ELR (cell line): ENCODE measurements at regions not wholly inside any gene's neighbourhood (a gene's known extent, or its start where the extent isn't known, plus 50 kb on each side); places are given as distances from the start of the nearest gene placed in this dataset.
"Not testable (repeated sequence)": the region's sequence is repeated elsewhere in the genome, so short reads cannot be mapped to it uniquely, and the experiment has no call there.

ENCODE experiments used
- DNase-seq: peaks from one replicate; pipeline ENCODE4 v3.0.0-alpha.2; 2015; ENCODE audit warnings: low read depth

DNA sequence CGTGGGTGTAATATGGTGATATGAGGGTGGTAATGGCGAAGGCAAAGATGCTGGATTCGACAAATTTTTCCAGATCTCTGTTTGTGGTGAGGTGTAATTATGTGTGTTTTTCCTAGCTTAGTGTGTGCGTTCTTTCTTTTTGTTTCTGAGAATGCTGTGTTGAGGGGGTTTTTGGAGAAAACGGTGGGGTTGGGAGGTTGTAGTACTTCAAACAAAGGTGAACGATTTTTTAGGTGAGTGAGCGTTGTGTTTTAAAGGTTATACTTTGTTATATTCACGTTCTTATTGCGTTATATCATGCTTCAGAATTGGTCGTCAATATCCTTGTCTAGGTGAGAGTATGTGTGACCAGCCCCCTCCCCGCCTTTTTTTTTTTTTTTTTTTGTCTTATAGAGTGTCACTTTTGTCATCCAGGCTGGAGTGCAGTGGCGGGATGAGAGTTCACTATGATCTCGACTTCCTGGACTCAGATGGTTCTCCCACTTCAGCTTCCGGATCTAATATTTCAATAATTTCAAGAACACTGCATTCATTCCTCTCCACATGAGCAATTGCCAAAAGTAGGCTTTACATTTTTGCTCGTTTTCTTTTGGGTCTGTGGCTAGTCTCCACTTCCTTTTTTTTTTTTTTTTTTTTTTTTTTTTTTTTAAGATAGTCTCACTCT is 82.2 kb upstream of the RNU2-1 start:
- no peak for DNase-seq

DNA sequence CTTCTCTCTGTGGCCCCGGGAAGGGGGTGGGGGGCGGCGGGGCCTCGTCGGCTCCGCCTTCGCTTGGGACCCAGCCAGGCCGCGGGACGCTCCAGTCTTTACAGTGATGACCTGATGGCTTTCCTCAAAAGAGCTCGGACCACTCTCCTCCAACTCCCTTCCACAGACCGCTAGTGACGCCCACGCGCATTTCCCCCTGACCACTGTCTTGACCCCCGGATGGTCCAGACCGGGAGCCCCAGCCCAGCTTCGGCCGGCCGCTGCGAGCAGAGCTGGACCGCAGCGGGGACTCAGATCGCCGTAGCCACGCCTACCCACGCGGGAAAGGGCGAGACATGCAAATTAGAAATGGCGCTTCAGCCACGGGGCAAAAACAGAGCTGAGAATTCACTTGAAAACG is 81.6 kb upstream of the RNU2-1 start:
- DNase-seq, result no peak

DNA sequence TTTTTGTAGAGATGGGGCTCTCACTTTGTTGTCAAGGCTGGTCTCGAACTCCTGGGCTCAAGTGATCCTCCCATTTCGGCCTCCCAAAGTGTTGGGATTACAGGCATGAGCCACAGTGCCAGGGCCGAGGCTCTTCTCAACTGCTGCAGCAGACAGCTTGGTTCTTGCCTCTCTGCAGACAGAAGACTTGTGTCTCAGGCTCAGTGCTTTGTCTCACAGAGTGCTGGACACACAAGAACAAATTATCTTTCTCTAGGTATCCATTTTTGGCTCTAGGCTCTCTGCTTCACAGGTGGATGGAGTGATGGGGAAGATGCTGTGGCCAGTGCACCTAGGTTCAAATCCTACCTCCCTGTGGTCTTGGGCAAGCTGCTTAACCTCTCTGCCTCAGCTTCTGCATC is 80.8 kb upstream of the RNU2-1 start:
- DNase-seq, result no peak

DNA sequence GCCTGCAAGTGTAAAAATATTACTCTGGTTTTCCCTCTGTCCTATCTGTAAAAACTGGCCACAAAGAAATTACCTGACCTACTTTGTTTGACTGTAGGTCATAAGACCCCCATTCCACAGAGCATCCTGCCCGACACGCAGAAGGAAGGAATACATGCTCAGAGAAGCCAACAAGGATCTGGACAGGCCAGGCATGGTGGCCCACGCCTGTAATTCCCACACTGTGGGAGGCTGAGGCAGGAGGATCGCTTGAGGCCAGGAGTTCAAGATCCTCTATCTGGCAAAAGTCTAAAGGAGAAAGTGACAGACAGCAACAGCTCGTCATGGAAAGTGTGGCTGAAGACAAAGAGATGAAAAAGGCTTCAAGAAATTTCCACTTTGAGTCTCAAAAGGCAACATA is 78.2 kb upstream of the RNU2-1 start:
- no peak for DNase-seq

DNA sequence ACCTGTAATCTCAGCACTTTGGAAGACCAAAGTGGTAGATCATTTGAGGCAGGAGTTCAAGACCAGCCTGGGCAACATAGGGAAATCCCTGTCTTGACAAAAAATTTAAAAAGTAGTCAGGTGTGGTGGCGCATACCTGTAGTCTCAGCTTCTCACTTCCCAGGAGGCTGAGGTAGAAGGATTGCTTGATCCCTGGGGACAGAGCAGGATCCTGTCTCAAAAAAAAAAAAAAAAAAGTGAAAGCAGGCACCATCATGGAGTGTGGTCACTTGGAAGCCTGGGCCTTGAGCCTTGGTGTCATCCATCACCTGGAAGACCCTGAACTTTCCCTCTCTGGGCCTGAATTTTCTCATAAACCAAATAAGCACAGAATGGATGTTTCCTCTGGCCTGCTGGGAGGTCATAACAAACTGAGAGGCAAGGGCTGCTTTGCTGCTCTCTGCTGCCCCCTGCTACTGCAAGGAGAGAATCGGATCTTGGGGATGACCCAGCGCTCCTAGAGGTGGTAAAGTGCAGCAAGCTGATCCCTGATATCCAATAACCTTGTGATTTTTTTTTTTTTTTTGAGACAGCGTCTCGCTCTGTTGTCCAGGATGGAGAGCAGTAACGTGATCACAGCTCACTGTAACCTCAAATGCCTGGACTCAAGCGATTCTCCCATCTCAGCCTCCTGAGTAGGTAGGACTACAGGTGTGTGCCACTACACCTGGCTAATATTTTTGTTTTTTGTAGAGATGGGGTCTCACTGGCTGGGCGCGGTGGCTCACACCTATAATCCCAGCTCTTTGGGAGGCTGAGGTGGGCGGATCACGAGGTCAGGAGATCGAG is 75.9 kb upstream of the RNU2-1 start:
- peak; percentile 34 for DNase-seq

DNA sequence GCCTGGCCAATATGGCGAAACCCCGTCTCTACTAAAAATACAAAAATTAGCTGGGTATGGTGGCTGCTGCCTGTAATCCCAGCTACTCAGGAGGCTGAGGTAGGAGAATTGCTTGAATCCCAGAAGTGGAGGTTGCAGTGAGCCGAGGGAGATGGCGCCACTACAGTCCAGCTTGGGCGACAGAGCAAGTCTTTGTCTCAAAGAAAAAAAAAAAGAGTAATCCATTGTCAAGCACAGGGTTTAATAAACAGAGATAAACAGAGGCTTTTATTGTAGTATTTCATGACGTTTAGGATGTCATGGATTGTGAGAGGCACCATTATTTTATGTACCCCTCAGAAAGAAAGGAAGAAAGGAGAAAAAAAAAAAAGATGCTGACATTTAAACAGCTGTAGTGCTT is 75.2 kb upstream of the RNU2-1 start:
- no peak for DNase-seq

DNA sequence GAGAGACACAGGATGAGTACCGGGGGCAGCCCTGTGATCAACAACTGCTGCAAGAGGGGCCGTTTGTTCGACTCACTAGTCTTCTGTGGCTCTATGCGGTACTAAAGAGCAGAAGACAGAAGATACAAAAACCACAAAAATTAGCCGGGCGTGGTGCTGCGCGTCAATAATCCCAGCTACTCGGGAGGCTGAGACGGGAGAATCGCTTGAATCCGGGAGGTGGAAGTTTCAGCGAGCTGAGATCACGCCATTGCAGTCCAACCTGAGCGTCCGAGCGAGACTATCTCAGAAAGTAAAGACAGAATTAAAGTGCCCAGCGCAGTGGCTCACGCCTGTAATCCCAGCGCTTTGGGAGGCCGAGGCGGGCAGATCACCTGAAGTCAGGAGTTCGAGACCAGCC is 71.0 kb upstream of the RNU2-1 start:
- DNase-seq, result not testable (repeated sequence)

DNA sequence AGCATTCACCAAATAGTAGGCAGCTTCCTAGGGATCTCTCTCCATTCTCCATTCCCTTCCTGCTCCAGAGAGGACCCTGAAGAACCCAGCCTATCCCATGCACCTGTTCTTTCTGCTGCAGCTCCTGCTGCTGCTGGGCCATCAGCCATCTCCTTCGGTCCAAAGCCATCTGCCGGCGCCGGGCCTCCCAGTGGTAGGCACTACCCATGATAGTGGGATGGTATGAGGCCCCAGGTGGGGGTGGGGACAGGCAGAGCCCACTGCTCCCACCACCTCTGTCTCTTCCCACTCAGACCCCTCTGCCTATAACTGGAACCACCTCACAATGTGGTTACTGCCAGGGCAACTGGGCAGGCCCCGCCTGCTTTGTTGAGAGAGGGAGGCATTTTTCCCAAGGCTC is 69.3 kb upstream of the RNU2-1 start:
- DNase-seq, result not testable (repeated sequence)

DNA sequence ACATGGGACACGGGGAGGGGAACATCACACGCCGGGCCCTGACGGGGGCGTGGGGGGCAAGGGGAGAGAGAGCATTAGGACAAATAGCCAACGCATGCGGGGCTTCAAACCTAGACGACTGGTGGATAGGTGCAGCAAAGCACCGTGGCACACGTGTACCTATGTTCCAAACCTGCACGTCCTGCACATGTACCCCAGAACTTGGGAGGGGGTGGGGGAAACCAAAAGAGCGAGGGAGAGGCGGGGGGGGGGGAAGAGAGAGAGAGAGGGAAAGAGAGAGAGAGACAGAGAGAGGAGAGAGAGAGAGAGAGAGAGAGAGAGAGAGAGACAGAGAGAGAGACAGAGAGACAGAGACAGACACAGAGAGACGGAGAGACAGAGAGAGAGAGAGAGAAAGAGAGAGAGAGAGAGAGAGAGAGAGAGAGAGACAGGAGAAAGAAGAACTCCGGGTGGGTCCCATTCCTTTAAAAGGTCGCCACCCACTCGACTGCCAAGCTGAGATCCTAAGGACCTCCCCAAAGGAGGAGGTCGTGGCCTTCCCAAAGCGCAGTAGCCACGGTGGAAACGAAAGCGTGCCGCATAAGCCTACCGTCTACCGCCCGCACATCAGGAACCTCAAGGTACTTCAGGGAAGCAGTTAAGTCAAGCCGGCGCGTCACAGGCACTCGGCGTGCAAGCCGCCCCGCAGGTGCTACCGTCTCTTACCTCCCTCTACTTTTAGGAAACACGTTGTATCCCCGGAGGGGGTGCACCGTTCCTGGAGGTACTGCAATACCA is 65.7 kb upstream of the RNU2-1 start:
- not testable (repeated sequence) for DNase-seq

DNA sequence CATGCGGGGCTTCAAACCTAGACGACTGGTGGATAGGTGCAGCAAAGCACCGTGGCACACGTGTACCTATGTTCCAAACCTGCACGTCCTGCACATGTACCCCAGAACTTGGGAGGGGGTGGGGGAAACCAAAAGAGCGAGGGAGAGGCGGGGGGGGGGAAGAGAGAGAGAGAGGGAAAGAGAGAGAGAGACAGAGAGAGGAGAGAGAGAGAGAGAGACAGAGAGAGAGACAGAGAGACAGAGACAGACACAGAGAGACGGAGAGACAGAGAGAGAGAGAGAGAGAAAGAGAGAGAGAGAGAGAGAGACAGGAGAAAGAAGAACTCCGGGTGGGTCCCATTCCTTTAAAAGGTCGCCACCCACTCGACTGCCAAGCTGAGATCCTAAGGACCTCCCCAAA is 55.9 kb upstream of the RNU2-1 start:
- DNase-seq, result not testable (repeated sequence)

DNA sequence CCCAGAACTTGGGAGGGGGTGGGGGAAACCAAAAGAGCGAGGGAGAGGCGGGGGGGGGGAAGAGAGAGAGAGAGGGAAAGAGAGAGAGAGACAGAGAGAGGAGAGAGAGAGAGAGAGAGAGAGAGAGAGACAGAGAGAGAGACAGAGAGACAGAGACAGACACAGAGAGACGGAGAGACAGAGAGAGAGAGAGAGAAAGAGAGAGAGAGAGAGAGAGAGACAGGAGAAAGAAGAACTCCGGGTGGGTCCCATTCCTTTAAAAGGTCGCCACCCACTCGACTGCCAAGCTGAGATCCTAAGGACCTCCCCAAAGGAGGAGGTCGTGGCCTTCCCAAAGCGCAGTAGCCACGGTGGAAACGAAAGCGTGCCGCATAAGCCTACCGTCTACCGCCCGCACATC is 49.8 kb upstream of the RNU2-1 start:
- not testable (repeated sequence) for DNase-seq
